NCI-H1694 (cell line): ENCODE measurements at regions not wholly inside any gene's neighbourhood (a gene's known extent, or its start where the extent isn't known, plus 50 kb on each side); places are given as distances from the start of the nearest gene placed in this dataset.
"Not testable (repeated sequence)": the region's sequence is repeated elsewhere in the genome, so short reads cannot be mapped to it uniquely, and the experiment has no call there.

ENCODE experiments used
- DNase-seq: peaks from one replicate; lab custom pipeline; 2025; lab: John Stamatoyannopoulos, UW

DNA sequence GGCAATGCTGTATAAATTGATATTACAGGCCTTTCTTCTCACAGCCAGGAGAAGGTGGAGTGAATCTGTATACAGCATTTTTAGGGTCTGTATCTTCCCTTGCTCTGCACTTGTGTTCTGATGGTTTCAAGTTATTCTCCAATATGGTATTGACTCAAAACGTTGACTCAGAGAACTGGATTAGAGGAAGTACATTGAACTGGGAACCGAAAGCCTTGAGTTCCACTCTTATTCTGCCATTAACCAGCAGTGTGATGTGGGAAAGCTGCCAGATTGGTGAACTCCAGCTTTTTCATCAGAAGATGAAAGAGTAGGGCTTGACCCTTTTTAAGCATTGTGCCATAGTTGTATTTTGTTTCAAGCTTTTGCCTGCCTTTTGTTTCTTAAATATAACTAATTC is 167.7 kb downstream of the SPRY2 start:
- DNase-seq, result no peak

GRCh38 chr13:80171096-80171495 is 169.8 kb downstream of the SPRY2 start:
- no peak for DNase-seq

DNA sequence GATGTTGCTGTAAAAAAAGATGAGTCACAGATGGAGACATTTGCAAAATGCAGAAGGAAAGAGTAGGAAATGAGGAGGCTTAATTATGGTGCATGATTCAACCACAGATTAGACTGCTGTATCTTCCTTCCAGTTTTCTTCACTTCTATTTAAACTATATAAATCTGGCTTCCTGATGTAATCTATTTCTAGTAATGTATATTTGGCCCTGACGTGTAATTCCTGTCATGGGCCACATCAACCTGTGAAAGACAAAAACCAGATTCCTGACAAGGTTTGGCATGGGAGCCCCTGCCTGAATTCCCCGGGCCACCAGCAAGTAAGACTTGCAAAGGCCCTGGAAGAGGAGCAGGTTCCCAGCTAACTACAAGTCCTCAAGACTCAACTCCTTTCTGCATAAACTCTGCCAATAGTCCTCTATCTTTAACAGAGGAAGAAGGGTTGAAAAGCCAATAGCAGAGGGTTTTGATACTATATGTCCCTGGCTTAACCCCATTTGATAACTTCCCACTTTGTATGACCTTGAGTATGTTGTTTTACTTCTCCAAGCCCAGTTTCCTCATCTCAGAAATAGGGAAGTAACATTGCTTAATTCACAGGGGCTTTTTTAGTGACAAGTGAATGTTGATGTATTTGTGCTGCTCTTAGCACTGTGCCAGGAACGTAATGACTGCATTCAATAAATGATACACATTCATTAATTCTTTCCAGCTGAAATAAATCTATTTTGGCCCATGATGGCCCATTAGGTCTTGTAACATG is 172.7 kb downstream of the SPRY2 start:
- DNase-seq, result no peak

DNA sequence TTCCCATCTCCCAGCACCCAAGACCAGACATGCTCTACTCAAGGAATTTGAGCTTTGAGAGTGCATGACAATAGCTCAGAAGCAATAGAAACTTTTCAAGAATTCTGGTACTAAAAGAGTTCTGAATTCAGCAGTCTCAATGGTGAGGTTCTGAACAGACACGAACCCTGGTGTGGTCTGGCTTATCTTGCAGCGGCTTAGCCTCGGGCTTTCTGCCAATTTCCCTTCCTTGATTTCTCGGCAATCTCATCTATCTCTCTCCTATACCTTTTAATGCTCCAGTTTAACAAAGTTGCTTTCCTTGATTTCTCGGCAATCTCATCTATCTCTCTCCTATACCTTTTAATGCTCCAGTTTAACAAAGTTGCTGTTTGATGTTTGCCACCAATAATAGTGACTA is 174.6 kb downstream of the SPRY2 start:
- no peak for DNase-seq

DNA sequence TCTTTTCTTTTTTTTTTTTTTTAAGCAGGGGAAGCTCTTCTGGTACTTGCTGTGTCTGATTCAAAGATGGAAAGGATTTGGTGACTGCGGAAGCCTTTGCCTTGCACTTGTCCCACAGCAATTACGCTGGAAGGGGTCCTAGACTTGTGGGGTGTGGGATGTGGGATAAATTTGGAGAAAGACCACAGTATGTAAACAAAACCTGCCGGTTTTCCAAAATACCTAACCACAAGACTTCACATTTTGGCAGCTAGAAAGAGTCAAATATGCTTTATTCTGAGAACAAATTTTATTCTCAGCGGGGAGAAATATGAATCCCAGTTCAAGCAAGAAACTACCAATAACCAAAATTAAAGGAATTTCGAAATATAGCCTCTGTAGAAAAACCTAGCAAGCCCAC is 176.5 kb downstream of the SPRY2 start:
- DNase-seq, result no peak

DNA sequence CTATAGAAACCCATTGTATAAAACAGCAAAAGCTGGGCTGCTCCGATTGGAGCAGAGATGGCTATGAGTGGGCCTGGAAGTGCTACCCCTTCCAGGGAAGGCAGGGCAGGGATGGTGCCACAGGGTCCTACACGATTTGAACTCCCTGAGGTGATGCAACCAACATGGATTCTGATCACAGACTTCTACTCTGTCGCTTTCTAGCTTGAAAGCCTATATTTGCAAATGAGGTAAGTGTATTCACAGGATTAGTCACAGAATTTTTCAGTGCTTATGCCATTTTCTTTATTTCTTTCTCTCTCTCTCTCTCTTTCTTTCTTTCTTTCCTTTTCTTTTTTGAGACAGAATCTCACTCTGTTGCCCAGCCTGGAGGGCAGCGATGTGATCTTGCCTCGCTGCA is 179.0 kb downstream of the SPRY2 start:
- no peak for DNase-seq

DNA sequence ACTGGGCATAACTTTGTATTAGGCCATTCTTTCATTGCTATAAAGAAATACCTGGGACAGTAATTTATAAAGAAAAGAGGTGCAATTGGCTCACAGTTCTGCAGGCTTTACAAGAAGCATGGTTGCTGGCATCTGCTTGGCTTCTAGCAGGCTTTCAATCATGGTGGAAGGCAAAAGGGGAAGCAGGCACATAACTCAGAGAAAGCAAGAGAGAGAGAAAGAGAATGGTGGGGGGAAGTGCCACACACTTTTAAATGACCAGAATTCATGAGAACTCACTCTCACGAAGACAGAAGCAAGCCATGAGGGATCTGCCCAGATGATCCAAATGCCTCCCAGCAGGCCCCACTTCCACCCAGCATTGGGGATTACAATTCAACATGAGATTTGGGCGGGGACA is 179.7 kb downstream of the SPRY2 start:
- DNase-seq, result no peak

GRCh38 chr13:80160110-80160509 is 180.8 kb downstream of the SPRY2 start:
- no peak for DNase-seq

DNA sequence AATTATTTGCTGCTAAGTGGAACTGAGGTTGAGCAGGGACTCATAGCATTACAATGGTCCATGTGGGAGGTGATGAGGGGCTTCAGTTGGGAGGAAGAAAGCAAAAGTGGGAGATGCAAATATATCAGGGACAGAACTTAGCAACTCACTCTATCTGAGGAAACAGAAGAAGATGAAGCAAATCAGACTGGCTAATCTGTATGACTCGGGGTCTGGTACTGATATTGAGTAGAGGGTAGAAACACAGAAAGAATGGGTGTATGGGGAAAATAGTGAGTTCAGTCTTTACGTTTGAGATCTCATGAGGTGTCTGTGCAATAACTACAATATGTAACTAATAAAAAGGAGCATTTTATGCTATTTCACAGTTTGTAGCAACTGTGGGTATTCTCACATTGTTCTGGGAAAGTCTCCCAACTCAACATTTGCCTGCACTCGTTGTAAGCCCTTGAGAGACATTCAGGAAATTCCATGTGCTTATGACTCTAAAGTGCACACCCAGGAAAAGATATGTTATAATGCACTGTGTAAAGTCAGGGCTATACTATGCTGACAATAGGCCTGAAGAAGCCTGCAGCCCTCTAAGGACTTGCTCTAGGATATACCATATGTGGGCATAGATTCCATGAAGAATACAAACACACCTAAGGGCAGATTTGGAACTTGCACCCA is 183.5 kb downstream of the SPRY2 start:
- DNase-seq, result no peak

GRCh38 chr13:80152142-80152541 is 188.8 kb downstream of the SPRY2 start:
- not testable (repeated sequence) for DNase-seq

GRCh38 chr13:80151016-80151415 is 189.9 kb downstream of the SPRY2 start:
- no peak for DNase-seq

- no peak for DNase-seq
These were observed 191.2 kb downstream of the SPRY2 start for GRCh38 chr13:80149736-80150135.

DNA sequence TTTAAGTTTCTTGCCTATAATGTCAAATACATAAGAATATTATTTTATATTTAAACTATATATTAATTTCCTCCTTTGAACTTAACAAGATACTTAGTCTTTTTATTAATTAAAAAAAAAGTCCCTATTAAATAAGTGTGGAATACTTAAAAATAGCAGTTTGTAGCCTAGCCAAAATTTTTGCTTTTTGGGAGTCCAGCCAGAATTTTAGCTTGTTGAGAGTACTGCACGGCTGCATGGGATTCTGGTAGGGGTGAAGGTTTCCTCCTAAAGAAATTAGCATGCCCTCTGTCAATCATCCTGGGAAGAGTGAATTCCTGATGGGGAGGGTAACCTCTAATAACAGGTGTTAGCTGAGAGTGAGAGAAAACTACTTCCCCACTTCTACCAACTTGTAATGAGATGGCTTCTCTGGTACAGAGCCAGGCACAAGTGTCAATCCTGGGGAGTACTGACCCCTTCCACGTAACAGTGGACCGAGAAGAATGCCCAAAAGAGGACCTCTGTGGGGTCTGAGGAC is 195.7 kb downstream of the SPRY2 start:
- no peak for DNase-seq

GRCh38 chr13:80144493-80144892 is 196.4 kb downstream of the SPRY2 start:
- no peak for DNase-seq

DNA sequence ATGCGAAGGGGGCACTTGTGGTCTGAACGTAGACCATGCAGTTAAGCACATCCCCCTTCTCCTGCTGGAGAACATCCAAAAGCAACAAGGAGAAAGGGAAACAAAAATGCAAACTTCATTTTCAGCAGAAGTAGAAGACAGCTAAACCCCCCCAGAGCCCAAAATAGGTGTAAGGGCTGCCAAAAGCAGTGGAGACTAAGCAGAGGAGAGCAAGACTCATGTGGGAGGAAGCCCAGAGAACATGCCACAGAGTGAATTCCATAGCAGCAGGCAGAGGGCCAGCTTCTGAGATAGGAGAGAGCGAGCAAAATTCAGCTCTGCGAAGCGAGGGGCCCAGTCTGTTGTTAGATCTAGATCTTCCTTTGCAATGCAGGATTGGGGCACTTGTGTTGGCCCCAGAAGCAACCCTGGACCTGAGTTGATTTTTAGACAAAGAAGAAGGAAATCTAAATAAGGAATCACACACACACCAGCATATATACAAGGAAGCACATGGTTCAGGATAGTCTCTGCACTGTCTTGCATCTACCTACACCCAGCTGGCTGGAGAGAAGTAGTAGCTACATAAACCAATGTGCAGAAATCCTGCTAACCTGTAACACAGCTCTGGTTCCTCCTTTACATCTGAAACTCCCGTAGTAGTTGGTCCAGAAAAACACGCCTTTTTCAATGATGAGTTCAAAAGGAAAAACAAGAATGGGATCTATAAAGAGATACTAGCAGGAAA is 199.6 kb downstream of the SPRY2 start:
- no peak for DNase-seq

DNA sequence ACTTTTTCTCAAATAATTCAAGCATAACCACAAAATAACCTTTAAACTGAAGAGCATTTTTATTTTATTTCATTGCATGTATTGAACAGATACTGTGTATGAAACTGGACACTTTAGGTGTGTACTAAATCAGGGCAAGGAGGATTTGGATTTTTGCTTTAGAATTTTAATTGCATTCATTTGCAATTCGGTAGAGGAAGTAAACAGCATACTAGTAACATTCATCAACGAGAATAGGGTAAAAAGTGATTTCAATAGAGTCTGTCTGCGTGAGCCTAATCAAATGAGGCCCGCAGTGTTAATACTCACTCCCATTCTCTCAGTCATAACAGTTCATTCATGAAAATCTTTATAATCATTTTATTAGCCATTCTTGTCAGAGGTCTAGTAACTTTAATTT is 200.2 kb downstream of the SPRY2 start:
- no peak for DNase-seq

DNA sequence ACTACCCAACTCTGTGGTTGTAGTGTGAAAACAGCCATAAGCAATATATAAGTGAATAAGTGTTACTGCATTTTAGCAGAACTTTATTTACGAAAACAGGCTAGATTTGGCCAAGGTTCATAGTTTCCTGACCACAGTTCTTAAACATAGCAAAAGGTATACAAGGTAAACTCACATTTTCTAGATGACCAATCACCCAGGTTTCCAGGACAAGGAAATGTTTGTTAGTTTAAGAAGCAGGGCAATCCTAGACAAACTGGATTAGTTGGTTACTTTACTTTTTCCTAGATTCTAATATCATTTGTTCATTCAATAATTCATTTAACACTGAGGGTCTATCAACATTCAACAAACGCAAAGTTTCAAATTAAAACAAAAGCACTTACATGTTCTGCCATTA is 201.7 kb downstream of the SPRY2 start:
- no peak for DNase-seq

DNA sequence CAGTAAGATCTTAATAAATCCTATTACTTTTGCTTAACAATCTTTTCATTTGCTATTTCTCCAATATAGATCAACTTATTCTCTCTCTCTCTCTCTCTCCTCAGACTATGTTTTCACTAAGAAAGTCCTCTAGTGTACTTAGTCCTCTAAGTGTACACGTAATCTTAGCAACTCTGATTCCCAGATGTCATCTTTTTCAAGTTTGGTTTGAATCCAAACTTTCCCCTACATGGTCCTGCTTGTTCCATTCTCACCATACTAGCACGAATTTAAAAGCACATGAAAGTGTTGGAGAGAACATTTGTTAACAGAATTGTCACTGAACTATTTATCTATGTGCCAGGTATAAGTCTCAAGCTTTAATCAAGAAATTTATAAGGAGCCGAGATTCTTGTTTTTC is 202.9 kb downstream of the SPRY2 start:
- no peak for DNase-seq

DNA sequence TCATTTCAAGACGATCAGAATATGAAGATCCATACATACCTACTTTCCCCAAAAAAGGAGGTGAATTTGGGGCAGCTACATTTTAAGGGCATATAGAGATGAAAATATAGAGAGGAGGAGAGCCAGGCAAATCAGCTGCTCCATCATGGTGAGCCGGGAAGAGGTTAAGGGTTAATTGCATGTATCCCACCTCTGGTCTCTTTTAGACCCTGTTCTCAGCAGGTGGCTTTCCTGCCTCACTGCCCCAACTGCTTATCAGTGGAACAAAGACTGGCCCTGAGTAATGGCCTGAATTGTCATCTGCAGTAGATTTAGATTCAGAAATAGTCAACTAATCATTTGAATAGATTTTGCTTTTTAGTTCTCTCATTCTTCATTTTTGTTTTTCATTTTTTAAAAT is 206.6 kb downstream of the SPRY2 start:
- no peak for DNase-seq

- no peak for DNase-seq
These were observed 207.2 kb downstream of the SPRY2 start for GRCh38 chr13:80133631-80134261.

- DNase-seq, result no peak
These were observed 208.0 kb downstream of the SPRY2 start for GRCh38 chr13:80132741-80133601.
